K562 (cell line): ENCODE measurements at regions not wholly inside any gene's neighbourhood (a gene's known extent, or its start where the extent isn't known, plus 50 kb on each side); places are given as distances from the start of the nearest gene placed in this dataset.
A peak's percentile ranks its signal among the peaks of the same experiment; 100 is the strongest.

ENCODE experiments used
- ATAC-seq: fragments of 200-7000 bp; cut with Tn5 transposase; 3 replicates; pipeline ENCODE4 v1.9.1; 2020; ENCODE audit warnings: moderate library complexity
- BruUV-seq: library from RNA; stranded (reverse); fragments of 400-500 nt; replicated peaks from 2 replicates; lab custom pipeline; 2021; lab: Mats Ljungman, UMichigan
- CTCF ChIA-PET: fragments of 300-600 bp; formaldehyde crosslinking; extraction: SDS; loops from one replicate; lab custom pipeline; 2021; ENCODE audit warnings: low intra/inter-chr PET ratio; lab: Yijun Ruan, JAX
- POLR2A ChIA-PET: fragments of 300-600, 350-650 bp; sonication (Branson Sonifier 250); formaldehyde crosslinking; extraction: SDS; loops from one replicate; lab custom pipeline; 2021; ENCODE audit warnings: antibody characterized with exemption, inconsistent platforms; lab: Yijun Ruan, JAX
- DNase-seq, 4 experiments: peaks; one replicate each; pipeline versions ENCODE4 v3.0.0 to v3.0.0-alpha.2; 2011 to 2018; ENCODE audit warnings: low spot score in 3 of 4, mixed read lengths in 3 of 4; ENCODE audit errors: extremely low read depth in 1 of 4
- FAIRE-seq: peaks from 2 replicates; lab custom pipeline; 2011; peaks lifted over from hg19 to GRCh38; lab: Jason Lieb, UNC
- H2AFZ ChIP-seq: 2 replicates; pipeline ENCODE4 v1.6.0; 2011; ENCODE audit warnings: low read depth, low read length, control low read depth, inconsistent platforms
- H3K27ac ChIP-seq: fragments of 200-600 bp; 3 replicates; pipeline ENCODE4 v1.8.0; 2011; ENCODE audit warnings: low read depth, mild to moderate bottlenecking, control low read depth, inconsistent platforms, low read length, moderate library complexity, mixed read lengths; ENCODE audit errors: extremely low read depth
- H3K27me3 ChIP-seq, 2 experiments: fragments of 300-600 bp in 1 of 2; 2 replicates in 1 of 2; 3 replicates in 1 of 2; pipeline versions ENCODE4 v1.6.0 to v1.8.0; 2011; ENCODE audit warnings: inconsistent platforms in 2 of 2, low read length in 2 of 2, mild to moderate bottlenecking in 1 of 2, mixed read lengths in 1 of 2, moderate library complexity in 1 of 2; ENCODE audit not compliant: control insufficient read depth in 2 of 2, insufficient read depth in 2 of 2
- H3K36me3 ChIP-seq: fragments of 300-600 bp; 3 replicates; pipeline ENCODE4 v1.8.0; 2011; ENCODE audit warnings: mild to moderate bottlenecking, low read length, inconsistent platforms; ENCODE audit not compliant: control insufficient read depth, insufficient read depth
- H3K4me1 ChIP-seq, 2 experiments: fragments of 200-600 bp in 1 of 2; replicated peaks in 1 of 2; 2 replicates in 1 of 2; 3 replicates in 1 of 2; pipeline versions ENCODE4 v1.5.1 to v1.8.0; 2011; ENCODE audit warnings: inconsistent platforms in 2 of 2, low read length in 2 of 2, mild to moderate bottlenecking in 1 of 2, mixed read lengths in 1 of 2, moderate library complexity in 1 of 2; ENCODE audit not compliant: control insufficient read depth in 2 of 2, insufficient read depth in 2 of 2
- H3K4me2 ChIP-seq: 2 replicates; pipeline ENCODE4 v1.6.1; 2011; ENCODE audit warnings: low read length, control low read depth, inconsistent platforms, mixed read lengths; ENCODE audit not compliant: insufficient read depth
- H3K4me3 ChIP-seq: fragments of 200-600 bp; sonication (generic), shearing (Covaris generic); 2 replicates; pipeline ENCODE4 v1.5.1; 2016; ENCODE audit warnings: control low read depth, inconsistent platforms
- H3K79me2 ChIP-seq: fragments of 200-600 bp; 3 replicates; pipeline ENCODE4 v1.8.0; 2011; ENCODE audit warnings: low read length, inconsistent platforms; ENCODE audit not compliant: control insufficient read depth, insufficient read depth
- H3K9ac ChIP-seq, 2 experiments: 2 replicates each; pipeline versions ENCODE4 v1.6.0 to v1.6.1; 2011; ENCODE audit warnings: low read depth in 2 of 2, low read length in 2 of 2, control low read depth in 1 of 2, inconsistent platforms in 1 of 2, mild to moderate bottlenecking in 1 of 2, mixed read lengths in 1 of 2; ENCODE audit not compliant: insufficient read depth in 1 of 2
- H3K9me1 ChIP-seq: one replicate; pipeline ENCODE4 v1.6.0; 2011; ENCODE audit warnings: inconsistent platforms, mild to moderate bottlenecking, low read length, moderate library complexity; ENCODE audit not compliant: control insufficient read depth, insufficient read depth
- H3K9me3 ChIP-seq: replicated peaks from 2 replicates; pipeline ENCODE4 v1.5.1; 2011; ENCODE audit warnings: low read depth, low read length, inconsistent platforms; ENCODE audit not compliant: control insufficient read depth, insufficient read depth
- H4K20me1 ChIP-seq: replicated peaks from 2 replicates; pipeline ENCODE4 v1.6.1; 2011; ENCODE audit warnings: low read length, inconsistent platforms, mixed read lengths; ENCODE audit not compliant: control insufficient read depth, insufficient read depth
- BHLHE40 ChIP-seq: IDR thresholded peaks from 2 replicates; pipeline ENCODE4 v1.6.1; 2011; ENCODE audit warnings: low read length, improper control_type of control experiment
- CTCF ChIP-seq, 3 experiments: IDR thresholded peaks in 2 of 3; conservative IDR thresholded peaks in 1 of 3; 2 replicates each; pipeline ENCODE4 v1.5.1; 2011 to 2012; ENCODE audit warnings: low read length in 3 of 3, mild to moderate bottlenecking in 3 of 3, control low read depth in 2 of 3, improper control_type of control experiment in 1 of 3, inconsistent platforms in 1 of 3, low read depth in 1 of 3, mixed read lengths in 1 of 3, moderate library complexity in 1 of 3; ENCODE audit not compliant: insufficient read depth in 2 of 3
- KLF1 ChIP-seq: fragments of 450-650 bp; IDR thresholded peaks from 2 replicates; pipeline ENCODE4 v1.6.1; 2016; ENCODE audit warnings: missing genetic modification characterization, missing compliant biosample characterization
- RAD21 ChIP-seq, 2 experiments: fragments of 250-450 bp in 1 of 2; fragments of 450-650 bp in 1 of 2; sonication (Bioruptor Pico) in 1 of 2; formaldehyde crosslinking in 1 of 2; IDR thresholded peaks in 1 of 2; conservative IDR thresholded peaks in 1 of 2; 2 replicates each; pipeline versions ENCODE4 v1.4.0 to v1.8.0; 2020 to 2022; ENCODE audit warnings: mild to moderate bottlenecking in 2 of 2, moderate library complexity in 1 of 2
- SMC3 ChIP-seq: conservative IDR thresholded peaks from 2 replicates; pipeline ENCODE4 v1.6.1; 2011; ENCODE audit warnings: low read depth, low read length, improper control_type of control experiment; ENCODE audit not compliant: insufficient read depth
- ZNF224 ChIP-seq: sonication (generic); formaldehyde crosslinking; IDR thresholded peaks from 2 replicates; pipeline ENCODE4 v1.8.0; 2022; ENCODE audit warnings: mild to moderate bottlenecking, missing genetic modification reagents
- WGBS: fragments of 100-300 bp; shearing (Covaris generic); methylation state at CpG from one replicate; pipeline ENCODE4 v1.1.6; 2016; ENCODE audit warnings: low coverage, mixed read lengths; ENCODE audit not compliant: insufficient coverage; ENCODE audit errors: missing lambda C conversion rate; 5-methylcytosine and 5-hydroxymethylcytosine counted together
- in situ Hi-C: fragments of 300-500 bp; cut with MboI; formaldehyde crosslinking; loops from 4 replicates; pipeline ENCODE4 v1.15.0; 2018; ENCODE audit warnings: inconsistent platforms, mixed read lengths
- intact Hi-C: fragments of 100-400 bp; cut with micrococcal nuclease; formaldehyde crosslinking; loops from 2 replicates; pipeline ENCODE4 v1.14.2; 2022

- H3K9me1 ChIP-seq = no peaks in the 10 kb centered on the region
- intact Hi-C loops (no loop called here), in situ Hi-C loops (no loop called here)
- peak; percentile 37 for FAIRE-seq
- H3K4me3 ChIP-seq = no peak overlapping the region
- H3K36me3 ChIP-seq = no peaks in the 10 kb centered on the region
- BruUV-seq = no TSS peak
- no peak overlapping the region for H3K27ac ChIP-seq
- H3K4me2 ChIP-seq = no peak overlapping the region
- H4K20me1 ChIP-seq = no peaks in the 10 kb centered on the region
- ATAC-seq = peak; percentile 87
- no peaks in the 10 kb centered on the region for H3K9me3 ChIP-seq
- ChIA-PET POLR2A (interaction anchor here (1.2 kb wide), 1 partner anchor 17 kb away, joined by 4 read pairs; no protein-coding TSS in a partner anchor), CTCF (no interaction called here)
- TF ChIP-seq RAD21 (CRISPR knock-in tag; conservative IDR thresholded peaks at IDR 0.05 in 1 of 2, IDR thresholded peaks at IDR 0.05 in 1 of 2) (peak in 1 of 2 experiments; percentile 45; a peak in 2 of 4 replicates), ZNF224 (no peak), BHLHE40 (peak; percentile 52; the same call in 1 of the 2 replicates), SMC3 (0 out of 2 replicates have a peak, but pooled peaks have one; percentile 16), CTCF (IDR thresholded peaks at IDR 0.05 in 2 of 3, conservative IDR thresholded peaks at IDR 0.05 in 1 of 3; ENCODE audit: insufficient read depth in 2 of 3, low read depth in 1 of 3, low read length in 3 of 3) (peak; percentile 36 to 47 (median 45); a peak in 5 of 6 replicates), KLF1 (tag) (no peak)
- H2AFZ ChIP-seq = no peak overlapping the region
- WGBS = 2% methylated on average over 7 of the region's 10 CpGs
- no peaks in the 10 kb centered on the region for H3K4me1 ChIP-seq
- H3K79me2 ChIP-seq = no peaks in the 10 kb centered on the region
- H3K9ac ChIP-seq = no peak overlapping the region
- DNase-seq = peak; percentile 18 to 41 (median 23)
- no peaks in the 10 kb centered on the region for H3K27me3 ChIP-seq
These were observed 92.3 kb downstream of the TUBA3C start for GRCh38 chr13:19089315-19089714.
